SJCRH30 (cell line): ENCODE measurements at regions not wholly inside any gene's neighbourhood (a gene's known extent, or its start where the extent isn't known, plus 50 kb on each side); places are given as distances from the start of the nearest gene placed in this dataset.

ENCODE experiments used
- DNase-seq, 2 experiments: peaks; one replicate each; pipeline ENCODE4 v3.0.0-alpha.2; 2015 to 2020
- H3K27ac ChIP-seq: fragments of 250-450 bp; sonication (Bioruptor Pico); 2 replicates; pipeline ENCODE4 v1.5.1; 2020; ENCODE audit warnings: mild to moderate bottlenecking, moderate library complexity
- H3K27me3 ChIP-seq: fragments of 250-450 bp; sonication (Bioruptor Pico); 2 replicates; pipeline ENCODE4 v1.5.1; 2020; ENCODE audit warnings: mild to moderate bottlenecking, moderate library complexity
- H3K36me3 ChIP-seq: fragments of 250-450 bp; sonication (Bioruptor Pico); 2 replicates; pipeline ENCODE4 v1.5.1; 2020; ENCODE audit warnings: mild to moderate bottlenecking, moderate library complexity
- H3K4me1 ChIP-seq: fragments of 250-450 bp; sonication (Bioruptor Pico); 2 replicates; pipeline ENCODE4 v1.5.1; 2020; ENCODE audit warnings: mild to moderate bottlenecking, moderate library complexity
- H3K4me3 ChIP-seq: fragments of 250-450 bp; sonication (Bioruptor Pico); 2 replicates; pipeline ENCODE4 v1.5.1; 2020; ENCODE audit warnings: mild to moderate bottlenecking, moderate library complexity
- H3K9me3 ChIP-seq: fragments of 250-450 bp; sonication (Bioruptor Pico); replicated peaks from 2 replicates; pipeline ENCODE4 v1.5.1; 2020; ENCODE audit warnings: mild to moderate bottlenecking, moderate library complexity

GRCh38 chr6:44668391-44668930 is 281.0 kb downstream of the CDC5L start:
- Histone ChIP-seq H3K27ac (peak overlapping the region; percentile 100), H3K4me3 (no peak overlapping the region), H3K9me3 (no peaks in the 10 kb centered on the region), H3K27me3 (no peaks in the 10 kb centered on the region), H3K4me1 (peaks cover 81% of the 10 kb centered on the region), H3K36me3 (no peaks in the 10 kb centered on the region)
- no peak for DNase-seq

- DNase-seq: peak in 1 of 2 experiments; percentile 13
- Histone ChIP-seq H3K4me1 (peaks cover 80% of the 10 kb centered on the region), H3K27ac (peak overlapping the region; percentile 100), H3K27me3 (no peaks in the 10 kb centered on the region), H3K36me3 (no peaks in the 10 kb centered on the region), H3K9me3 (no peaks in the 10 kb centered on the region), H3K4me3 (no peak overlapping the region)
Observed at GRCh38 chr6:44668976-44669934, 281.7 kb downstream of the CDC5L start.

- Histone ChIP-seq H3K27ac (peak overlapping the region; percentile 100; the same call in 1 of the 2 replicates), H3K9me3 (no peaks in the 10 kb centered on the region), H3K36me3 (no peaks in the 10 kb centered on the region), H3K27me3 (no peaks in the 10 kb centered on the region), H3K4me3 (no peak overlapping the region), H3K4me1 (peaks cover 79% of the 10 kb centered on the region)
- peak in 1 of 2 experiments; percentile 6 for DNase-seq
Observed at GRCh38 chr6:44670146-44670545, 282.6 kb downstream of the CDC5L start.

- DNase-seq: peak in 1 of 2 experiments; percentile 15
- Histone ChIP-seq H3K4me3 (no peak overlapping the region), H3K36me3 (no peaks in the 10 kb centered on the region), H3K9me3 (no peaks in the 10 kb centered on the region), H3K27me3 (no peaks in the 10 kb centered on the region), H3K27ac (no peak overlapping the region), H3K4me1 (peaks cover 72% of the 10 kb centered on the region)
Observed at GRCh38 chr6:44671333-44671732, 283.8 kb downstream of the CDC5L start.

GRCh38 chr6:44672086-44672485 is 284.6 kb downstream of the CDC5L start:
- peak; percentile 74 to 80 for DNase-seq
- H3K27me3 ChIP-seq: no peaks in the 10 kb centered on the region
- H3K4me1 ChIP-seq: peaks cover 72% of the 10 kb centered on the region
- no peaks in the 10 kb centered on the region for H3K36me3 ChIP-seq
- H3K9me3 ChIP-seq: no peaks in the 10 kb centered on the region
- no peak overlapping the region for H3K4me3 ChIP-seq
- peak overlapping the region; percentile 40 for H3K27ac ChIP-seq

GRCh38 chr6:44672841-44673240 is 285.3 kb downstream of the CDC5L start:
- Histone ChIP-seq H3K9me3 (no peaks in the 10 kb centered on the region), H3K4me1 (peaks cover 74% of the 10 kb centered on the region), H3K27me3 (no peaks in the 10 kb centered on the region), H3K27ac (peak overlapping the region; percentile 40), H3K36me3 (no peaks in the 10 kb centered on the region), H3K4me3 (no peak overlapping the region)
- DNase-seq: peak in 1 of 2 experiments; percentile 71

- Histone ChIP-seq H3K36me3 (no peaks in the 10 kb centered on the region), H3K4me1 (peaks cover 62% of the 10 kb centered on the region), H3K9me3 (no peaks in the 10 kb centered on the region), H3K27ac (no peak overlapping the region), H3K4me3 (no peak overlapping the region), H3K27me3 (no peaks in the 10 kb centered on the region)
- peak in 1 of 2 experiments; percentile 36 for DNase-seq
Observed at GRCh38 chr6:44674226-44675155, 287.0 kb downstream of the CDC5L start.

GRCh38 chr6:44675449-44675848 is 287.9 kb downstream of the CDC5L start:
- no peaks in the 10 kb centered on the region for H3K27me3 ChIP-seq

GRCh38 chr6:44676246-44676790 is 288.8 kb downstream of the CDC5L start:
- Histone ChIP-seq H3K9me3 (no peaks in the 10 kb centered on the region), H3K4me1 (peaks cover 73% of the 10 kb centered on the region), H3K36me3 (no peaks in the 10 kb centered on the region), H3K27ac (peak overlapping the region; percentile 39), H3K27me3 (no peaks in the 10 kb centered on the region), H3K4me3 (no peak overlapping the region)
- DNase-seq: peak in 1 of 2 experiments; percentile 39

More at GRCh38 chr6:44675449-44675848, 287.9 kb downstream of the CDC5L start:
- Histone ChIP-seq H3K4me3 (no peak overlapping the region), H3K9me3 (no peaks in the 10 kb centered on the region), H3K4me1 (peaks cover 64% of the 10 kb centered on the region), H3K27ac (no peak overlapping the region), H3K36me3 (no peaks in the 10 kb centered on the region)
- no peak for DNase-seq

GRCh38 chr6:44676826-44677433 is 289.4 kb downstream of the CDC5L start:
- Histone ChIP-seq H3K9me3 (no peaks in the 10 kb centered on the region), H3K4me1 (peaks cover 75% of the 10 kb centered on the region), H3K27ac (peak overlapping the region; percentile 39), H3K36me3 (no peaks in the 10 kb centered on the region), H3K27me3 (no peaks in the 10 kb centered on the region), H3K4me3 (no peak overlapping the region)
- DNase-seq: peak in 1 of 2 experiments; percentile 60

- Histone ChIP-seq H3K36me3 (no peaks in the 10 kb centered on the region), H3K27ac (no peak overlapping the region), H3K27me3 (no peaks in the 10 kb centered on the region), H3K4me3 (no peak overlapping the region), H3K4me1 (peaks cover 69% of the 10 kb centered on the region), H3K9me3 (no peaks in the 10 kb centered on the region)
- DNase-seq: no peak
Observed at GRCh38 chr6:44678252-44678935, 290.9 kb downstream of the CDC5L start.

GRCh38 chr6:44679438-44680201 is 292.1 kb downstream of the CDC5L start:
- no peaks in the 10 kb centered on the region for H3K27me3 ChIP-seq
- no peak overlapping the region for H3K4me3 ChIP-seq
- no peaks in the 10 kb centered on the region for H3K9me3 ChIP-seq
- no peak for DNase-seq
- H3K4me1 ChIP-seq: peaks cover 60% of the 10 kb centered on the region
- no peaks in the 10 kb centered on the region for H3K36me3 ChIP-seq
- peak overlapping the region; percentile 58; the same call in 1 of the 2 replicates for H3K27ac ChIP-seq

- peak in 1 of 2 experiments; percentile 36 for DNase-seq
- Histone ChIP-seq H3K4me3 (no peak overlapping the region), H3K36me3 (no peaks in the 10 kb centered on the region), H3K27ac (peak overlapping the region; percentile 58), H3K9me3 (no peaks in the 10 kb centered on the region), H3K27me3 (no peaks in the 10 kb centered on the region), H3K4me1 (peaks cover 54% of the 10 kb centered on the region)
Observed at GRCh38 chr6:44680202-44680720, 292.8 kb downstream of the CDC5L start.
